ENCODE measurements at regions not wholly inside any gene's neighbourhood (a gene's known extent, or its start where the extent isn't known, plus 50 kb on each side); places are given as distances from the start of the nearest gene placed in this dataset.
A peak's percentile ranks its signal among the peaks of the same experiment; 100 is the strongest.
"Not testable (repeated sequence)": the region's sequence is repeated elsewhere in the genome, so short reads cannot be mapped to it uniquely, and the experiment has no call there.

GRCh38 chrX:96447161-96447560, 237.5 kb upstream of the DIAPH2 start:
- no peaks in the 10 kb centered on the region for H3K4me1 Mint-ChIP-seq
- H3K27me3 Mint-ChIP-seq, result no peaks in the 10 kb centered on the region
- no peak overlapping the region for H3K4me3 Mint-ChIP-seq
- ATAC-seq, result no peak
- no peak overlapping the region for H3K27ac Mint-ChIP-seq
- H3K9me3 Mint-ChIP-seq, result no peaks in the 10 kb centered on the region
- H3K36me3 Mint-ChIP-seq, result no peaks in the 10 kb centered on the region

GRCh38 chrX:96449191-96449590, 235.5 kb upstream of the DIAPH2 start:
- no peaks in the 10 kb centered on the region for H3K9me3 Mint-ChIP-seq
- no peaks in the 10 kb centered on the region for H3K36me3 Mint-ChIP-seq
- no peaks in the 10 kb centered on the region for H3K4me1 Mint-ChIP-seq
- H3K27ac Mint-ChIP-seq, result no peak overlapping the region
- H3K27me3 Mint-ChIP-seq, result no peaks in the 10 kb centered on the region
- H3K4me3 Mint-ChIP-seq, result no peak overlapping the region
- ATAC-seq, result no peak

- Mint-ChIP-seq H3K9me3 (no peaks in the 10 kb centered on the region), H3K27me3 (no peaks in the 10 kb centered on the region), H3K4me3 (no peak overlapping the region), H3K36me3 (no peaks in the 10 kb centered on the region), H3K27ac (no peak overlapping the region), H3K4me1 (no peaks in the 10 kb centered on the region)
- ATAC-seq, result no peak
These were observed 234.7 kb upstream of the DIAPH2 start for GRCh38 chrX:96449896-96450295.

GRCh38 chrX:96453139-96453538, 231.5 kb upstream of the DIAPH2 start:
- peak; percentile 47 for ATAC-seq
- H3K27me3 Mint-ChIP-seq, result no peaks in the 10 kb centered on the region
- H3K9me3 Mint-ChIP-seq, result no peaks in the 10 kb centered on the region
- H3K4me1 Mint-ChIP-seq, result no peaks in the 10 kb centered on the region
- no peak overlapping the region for H3K4me3 Mint-ChIP-seq
- no peaks in the 10 kb centered on the region for H3K36me3 Mint-ChIP-seq
- no peak overlapping the region for H3K27ac Mint-ChIP-seq

DNA sequence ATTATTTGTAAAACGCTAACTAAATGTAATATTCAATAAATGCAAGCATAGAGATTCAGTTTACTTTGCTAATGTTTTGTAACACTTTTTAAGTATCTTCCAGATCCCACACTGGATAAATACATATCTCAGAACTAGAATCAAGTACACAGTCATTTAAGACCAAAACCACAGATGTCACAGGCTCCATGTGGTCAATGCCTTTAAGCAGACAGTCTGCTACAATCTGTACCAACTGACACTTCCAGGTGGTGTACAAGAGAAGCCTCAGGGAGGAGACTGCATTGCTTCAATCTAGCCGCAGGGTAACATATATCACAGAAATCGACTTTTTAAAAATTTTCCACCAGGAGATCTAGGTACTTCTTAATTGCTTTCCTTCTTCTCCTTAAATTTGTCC, 229.6 kb upstream of the DIAPH2 start:
- H3K4me3 Mint-ChIP-seq, result no peak overlapping the region
- no peaks in the 10 kb centered on the region for H3K36me3 Mint-ChIP-seq
- no peak overlapping the region for H3K27ac Mint-ChIP-seq
- no peaks in the 10 kb centered on the region for H3K27me3 Mint-ChIP-seq
- H3K4me1 Mint-ChIP-seq, result no peaks in the 10 kb centered on the region
- no peaks in the 10 kb centered on the region for H3K9me3 Mint-ChIP-seq
- no peak for ATAC-seq

- no peak for ATAC-seq
- Mint-ChIP-seq H3K4me1 (no peaks in the 10 kb centered on the region), H3K9me3 (no peaks in the 10 kb centered on the region), H3K36me3 (no peaks in the 10 kb centered on the region), H3K27me3 (no peaks in the 10 kb centered on the region), H3K4me3 (no peak overlapping the region), H3K27ac (no peak overlapping the region)
These were observed 219.6 kb upstream of the DIAPH2 start for GRCh38 chrX:96464880-96465558.

DNA sequence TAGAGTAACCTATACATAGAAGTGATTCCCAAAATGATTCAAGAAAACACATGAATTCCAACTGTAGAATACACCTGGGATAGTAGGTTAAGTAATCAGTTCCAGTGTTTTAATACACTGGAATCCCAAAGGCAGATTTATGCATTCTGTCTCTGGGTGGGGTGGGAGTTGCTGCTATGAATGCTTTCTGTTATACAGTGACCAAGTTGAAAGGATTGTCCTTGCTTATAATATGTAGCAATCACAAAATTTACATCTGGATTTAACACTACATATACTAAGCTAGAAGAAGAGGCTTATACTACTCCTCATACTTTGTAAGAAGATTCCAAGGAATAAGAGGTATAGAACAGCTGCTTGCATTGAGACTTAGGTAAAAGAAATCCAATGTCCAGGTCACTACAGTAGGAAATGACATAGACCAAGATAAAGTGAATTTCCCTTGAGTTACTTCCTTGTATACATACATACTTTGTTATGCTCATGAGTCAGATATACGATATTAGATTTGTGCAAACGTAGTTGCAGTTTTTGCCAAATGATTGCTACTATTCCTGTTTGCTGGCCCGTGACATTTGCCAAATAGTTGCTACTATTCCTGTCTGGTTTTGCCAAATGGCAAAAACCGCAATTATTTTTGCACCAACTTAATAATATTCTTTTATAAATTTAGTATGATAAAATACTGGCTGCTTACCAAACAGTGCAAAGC, 210.5 kb upstream of the DIAPH2 start:
- no peak for ATAC-seq
- no peaks in the 10 kb centered on the region for H3K27me3 Mint-ChIP-seq
- no peaks in the 10 kb centered on the region for H3K36me3 Mint-ChIP-seq
- no peaks in the 10 kb centered on the region for H3K4me1 Mint-ChIP-seq
- no peak overlapping the region for H3K4me3 Mint-ChIP-seq
- H3K27ac Mint-ChIP-seq, result no peak overlapping the region
- no peaks in the 10 kb centered on the region for H3K9me3 Mint-ChIP-seq

DNA sequence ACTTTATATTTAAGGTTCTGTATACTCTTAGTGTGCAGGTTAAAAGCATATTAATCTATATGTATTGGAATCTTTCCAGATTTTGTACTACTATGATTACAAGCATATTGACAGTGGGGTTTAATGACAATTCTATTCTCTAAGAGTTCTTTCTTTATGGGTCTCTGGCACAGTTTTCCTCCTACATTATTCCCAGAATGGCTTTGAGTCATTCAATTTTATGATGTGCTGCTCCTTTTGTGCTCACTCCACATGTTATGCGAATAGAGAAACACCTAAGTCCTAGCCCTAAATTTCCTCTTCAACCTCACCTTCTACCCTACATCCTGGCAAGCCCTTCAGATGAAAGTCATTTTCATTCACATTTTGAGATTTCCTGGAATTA, 209.9 kb upstream of the DIAPH2 start:
- Mint-ChIP-seq H3K4me1 (no peaks in the 10 kb centered on the region), H3K36me3 (no peaks in the 10 kb centered on the region), H3K4me3 (no peak overlapping the region), H3K9me3 (no peaks in the 10 kb centered on the region), H3K27ac (no peak overlapping the region), H3K27me3 (no peaks in the 10 kb centered on the region)
- ATAC-seq, result no peak

- Mint-ChIP-seq H3K27ac (no peak overlapping the region), H3K9me3 (no peaks in the 10 kb centered on the region), H3K4me1 (no peaks in the 10 kb centered on the region), H3K4me3 (no peak overlapping the region), H3K36me3 (no peaks in the 10 kb centered on the region), H3K27me3 (no peaks in the 10 kb centered on the region)
- no peak for ATAC-seq
These were observed 204.6 kb upstream of the DIAPH2 start for GRCh38 chrX:96480081-96480480.

GRCh38 chrX:96481831-96482230, 202.8 kb upstream of the DIAPH2 start:
- H3K9me3 Mint-ChIP-seq, result no peaks in the 10 kb centered on the region
- H3K4me1 Mint-ChIP-seq, result no peaks in the 10 kb centered on the region
- no peak overlapping the region for H3K4me3 Mint-ChIP-seq

DNA sequence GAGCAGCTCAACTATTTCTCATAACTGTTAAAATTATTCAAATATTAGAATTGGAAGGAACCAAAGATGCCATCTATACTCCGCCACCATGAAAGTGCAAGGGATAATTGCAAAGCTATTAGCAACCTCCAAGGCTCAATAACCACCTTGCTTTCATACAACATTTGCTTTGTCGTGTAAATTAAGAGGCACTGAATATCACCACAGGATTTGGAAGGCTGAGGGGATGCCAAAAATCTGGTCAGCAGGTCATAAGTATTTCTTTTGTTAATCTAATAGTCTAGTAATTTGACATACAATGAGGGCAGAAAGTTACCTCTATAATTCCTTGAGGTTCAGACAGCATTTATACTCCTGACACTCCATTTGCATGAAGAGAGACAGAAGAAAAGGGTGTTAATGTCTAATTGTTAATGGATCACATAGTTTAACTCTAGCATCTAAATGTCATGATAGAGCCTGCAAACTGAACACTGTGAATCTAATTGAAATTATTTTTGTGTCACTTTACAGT, 200.9 kb upstream of the DIAPH2 start:
- H3K4me3 Mint-ChIP-seq, result no peak overlapping the region
- no peak for ATAC-seq
- H3K36me3 Mint-ChIP-seq, result no peaks in the 10 kb centered on the region
- H3K27me3 Mint-ChIP-seq, result no peaks in the 10 kb centered on the region
- no peak overlapping the region for H3K27ac Mint-ChIP-seq
- H3K4me1 Mint-ChIP-seq, result no peaks in the 10 kb centered on the region
- H3K9me3 Mint-ChIP-seq, result no peaks in the 10 kb centered on the region

More at GRCh38 chrX:96481831-96482230, 202.8 kb upstream of the DIAPH2 start:
- Mint-ChIP-seq H3K36me3 (no peaks in the 10 kb centered on the region), H3K27me3 (no peaks in the 10 kb centered on the region), H3K27ac (no peak overlapping the region)
- ATAC-seq, result no peak

DNA sequence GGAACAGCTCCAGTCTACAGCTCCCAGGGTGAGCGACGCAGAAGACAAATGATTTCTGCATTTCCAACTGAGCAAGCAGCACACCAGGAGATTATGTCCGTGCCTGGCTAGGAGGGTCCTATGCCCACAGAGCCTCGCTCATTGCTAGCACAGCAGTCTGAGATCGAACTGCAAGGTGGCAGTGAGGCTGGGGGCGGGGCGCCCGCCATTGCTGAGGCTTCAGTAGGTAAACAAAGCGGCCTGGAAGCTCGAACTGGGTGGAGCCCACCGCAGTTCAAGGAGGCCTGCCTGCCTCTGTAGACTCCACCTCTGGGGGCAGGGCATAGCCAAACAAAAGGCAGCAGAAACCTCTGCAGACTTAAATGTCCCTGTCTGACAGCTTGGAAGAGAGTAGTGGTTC, 198.0 kb upstream of the DIAPH2 start:
- ATAC-seq, H3K4me1 Mint-ChIP-seq, H3K27ac Mint-ChIP-seq, H3K27me3 Mint-ChIP-seq, H3K9me3 Mint-ChIP-seq, H3K4me3 Mint-ChIP-seq, H3K36me3 Mint-ChIP-seq: not testable (repeated sequence)

DNA sequence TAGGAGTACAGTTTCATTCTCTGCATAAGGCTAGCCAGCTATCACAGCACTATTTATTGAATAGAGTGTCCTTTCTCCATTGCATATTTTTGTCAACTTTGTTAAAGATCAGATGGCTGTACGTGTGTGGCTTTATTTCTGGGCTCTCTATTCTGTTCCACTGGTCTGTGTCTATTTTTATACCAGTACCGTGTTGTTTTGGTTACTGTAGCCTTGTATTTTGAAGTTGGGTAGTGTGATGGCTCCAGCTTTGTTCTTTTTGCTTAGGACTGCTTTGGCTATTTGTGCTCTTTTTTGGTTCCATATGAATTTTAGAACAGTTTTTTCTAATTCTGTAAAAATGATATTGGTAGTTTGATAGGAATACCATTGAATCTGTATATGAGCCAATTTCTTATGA, 182.1 kb upstream of the DIAPH2 start:
- H3K36me3 Mint-ChIP-seq, result no peaks in the 10 kb centered on the region
- no peak for ATAC-seq
- no peak overlapping the region for H3K4me3 Mint-ChIP-seq
- H3K9me3 Mint-ChIP-seq, result peaks cover 5% of the 10 kb centered on the region
- H3K4me1 Mint-ChIP-seq, result no peaks in the 10 kb centered on the region
- H3K27me3 Mint-ChIP-seq, result no peaks in the 10 kb centered on the region
- no peak overlapping the region for H3K27ac Mint-ChIP-seq

- ATAC-seq, H3K27me3 Mint-ChIP-seq, H3K4me1 Mint-ChIP-seq, H3K36me3 Mint-ChIP-seq, H3K27ac Mint-ChIP-seq, H3K4me3 Mint-ChIP-seq, H3K9me3 Mint-ChIP-seq: not testable (repeated sequence)
These were observed 155.3 kb upstream of the DIAPH2 start for GRCh38 chrX:96529386-96529785.

DNA sequence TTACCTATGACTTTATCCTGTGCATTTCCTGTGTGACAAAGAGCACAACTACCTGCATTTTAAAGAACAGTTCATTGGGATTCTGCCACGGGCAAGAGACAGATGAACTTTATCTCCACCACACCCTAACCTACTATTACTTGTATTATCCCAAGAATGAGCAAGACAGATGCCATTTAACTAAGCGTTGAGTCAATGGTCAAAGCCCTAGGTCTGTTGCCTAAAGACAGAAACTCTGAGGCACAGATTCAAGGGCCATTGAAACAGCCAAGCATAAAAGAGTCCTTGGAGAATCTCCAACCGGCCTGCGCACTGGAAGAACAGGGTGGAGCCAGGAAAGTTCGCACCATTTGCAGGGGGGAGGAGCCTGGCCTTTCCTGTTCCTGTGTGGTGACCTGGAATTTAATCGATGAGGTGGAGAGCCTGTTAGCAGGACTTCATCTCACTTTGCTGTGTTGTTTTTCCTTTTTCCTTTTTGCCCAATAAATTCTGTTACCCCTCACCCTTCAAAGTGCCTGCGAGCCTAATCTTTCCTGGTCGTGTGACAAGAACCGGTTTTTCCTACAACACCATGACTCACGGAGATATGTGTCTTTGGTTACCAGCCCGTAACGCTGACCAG, 146.4 kb upstream of the DIAPH2 start:
- Mint-ChIP-seq H3K4me1 (no peaks in the 10 kb centered on the region), H3K9me3 (no peaks in the 10 kb centered on the region), H3K27me3 (no peaks in the 10 kb centered on the region), H3K36me3 (no peaks in the 10 kb centered on the region), H3K4me3 (no peak overlapping the region), H3K27ac (no peak overlapping the region)
- no peak for ATAC-seq

DNA sequence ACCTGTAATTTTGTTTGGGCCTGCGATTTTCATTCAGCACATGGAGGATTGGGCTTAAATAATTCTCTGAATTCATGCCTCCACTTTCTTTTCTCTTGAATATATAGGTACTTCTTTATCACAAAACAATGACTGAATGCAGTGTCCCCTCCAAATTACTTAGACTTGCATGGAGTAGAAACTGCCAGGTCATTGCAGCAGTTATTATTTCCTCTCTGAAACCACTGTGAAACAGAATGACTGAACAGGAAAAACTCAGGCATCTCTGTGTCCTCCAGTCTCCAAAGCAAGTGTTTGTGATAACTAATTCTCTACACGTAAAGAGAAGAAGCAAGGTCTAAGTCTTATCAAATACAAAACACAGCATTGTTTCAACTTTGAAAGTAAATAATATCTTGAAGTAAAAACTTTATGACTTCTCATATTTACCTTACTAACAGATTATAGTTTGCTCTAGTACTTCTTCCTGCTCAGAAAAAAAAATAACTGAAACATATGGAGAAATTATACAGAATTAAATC, 144.5 kb upstream of the DIAPH2 start:
- Mint-ChIP-seq H3K36me3 (no peaks in the 10 kb centered on the region), H3K27me3 (no peaks in the 10 kb centered on the region), H3K4me1 (no peaks in the 10 kb centered on the region), H3K27ac (no peak overlapping the region), H3K4me3 (no peak overlapping the region), H3K9me3 (no peaks in the 10 kb centered on the region)
- no peak for ATAC-seq

All from stimulated activated memory B cell treated with anti-CD40 and anti-IgM and Interleukin-4, amounts not matched to agents 10 μg/mL and 1 μg/mL and 100 μg/mL, for 72 hours (primary cell).